HG03097 (cell line): ENCODE measurements at regions not wholly inside any gene's neighbourhood (a gene's known extent, or its start where the extent isn't known, plus 50 kb on each side); places are given as distances from the start of the nearest gene placed in this dataset.
A peak's percentile ranks its signal among the peaks of the same experiment; 100 is the strongest.

Experiments
- ATAC-seq: cut with Tn5 transposase; IDR thresholded peaks from one replicate; pipeline ENCODE4 v1.9.1; 2021; ENCODE audit not compliant: unreplicated experiment, low FRiP score

DNA sequence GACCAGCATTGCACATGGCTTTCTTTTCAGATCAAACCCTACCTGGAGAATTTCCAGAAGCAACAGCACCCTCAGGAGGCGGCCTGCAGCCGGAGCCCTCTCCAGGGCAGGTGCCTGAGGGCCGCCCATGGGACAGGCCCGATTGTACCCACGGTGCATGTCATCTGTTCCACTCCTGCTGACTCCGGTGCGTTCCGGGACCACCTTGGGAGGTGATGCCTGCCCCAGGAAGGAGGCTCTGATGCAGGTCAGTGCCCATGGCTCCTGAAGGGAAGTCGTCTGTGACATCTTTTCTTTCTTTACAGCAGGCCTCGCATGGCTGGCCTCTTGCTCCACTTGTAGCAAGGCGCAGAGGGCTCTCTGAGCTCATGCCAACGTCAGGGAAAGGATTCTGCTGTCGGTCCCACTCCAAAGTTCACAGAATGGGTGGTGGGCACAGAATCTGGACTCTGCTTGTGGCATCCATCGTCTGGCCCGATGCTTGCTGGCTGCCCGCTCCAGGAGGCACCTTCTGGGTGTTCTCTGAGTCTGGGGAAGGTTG lies 160.7 kb upstream of the RTL1 start:
- no peak for ATAC-seq

DNA sequence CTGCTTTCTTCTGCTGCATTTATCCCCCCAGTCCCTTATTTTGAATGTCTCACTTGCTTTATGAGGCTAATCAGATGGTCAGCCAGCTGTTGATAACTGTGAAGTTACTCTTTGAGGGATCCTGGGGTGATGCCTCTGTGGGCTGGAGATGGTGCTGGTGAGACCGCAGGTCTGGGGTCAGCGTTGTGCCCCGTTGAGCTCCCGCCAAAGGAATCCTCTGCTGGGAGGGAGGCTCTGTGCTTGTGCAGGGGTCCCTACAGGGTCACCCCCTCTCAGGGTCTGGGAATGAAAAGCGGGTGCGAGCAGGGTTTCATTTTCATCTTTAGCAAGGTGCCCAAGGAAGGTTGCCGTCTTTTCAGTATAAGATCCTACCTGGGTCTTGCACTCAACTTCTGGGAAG lies 161.2 kb upstream of the RTL1 start:
- ATAC-seq: no peak

DNA sequence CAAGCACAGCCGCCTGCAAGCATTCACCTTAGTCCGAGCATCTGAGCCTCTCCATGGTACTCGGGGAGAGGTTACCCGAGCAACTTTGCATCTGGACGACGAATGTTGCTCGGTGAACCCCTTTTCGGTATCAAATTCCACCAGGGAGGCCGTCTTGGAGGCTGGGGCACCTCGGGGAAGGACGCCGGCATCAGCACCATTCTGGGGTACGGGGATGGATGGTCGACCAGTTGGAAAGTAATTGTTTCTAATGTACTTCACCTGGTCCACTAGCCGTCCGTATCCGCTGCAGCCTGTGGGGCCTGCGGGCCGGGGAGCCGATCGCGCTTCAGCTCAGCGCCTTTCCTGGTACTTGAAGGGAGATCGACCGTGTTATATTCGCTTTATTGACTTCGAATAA lies 161.7 kb upstream of the RTL1 start:
- ATAC-seq: no peak

DNA sequence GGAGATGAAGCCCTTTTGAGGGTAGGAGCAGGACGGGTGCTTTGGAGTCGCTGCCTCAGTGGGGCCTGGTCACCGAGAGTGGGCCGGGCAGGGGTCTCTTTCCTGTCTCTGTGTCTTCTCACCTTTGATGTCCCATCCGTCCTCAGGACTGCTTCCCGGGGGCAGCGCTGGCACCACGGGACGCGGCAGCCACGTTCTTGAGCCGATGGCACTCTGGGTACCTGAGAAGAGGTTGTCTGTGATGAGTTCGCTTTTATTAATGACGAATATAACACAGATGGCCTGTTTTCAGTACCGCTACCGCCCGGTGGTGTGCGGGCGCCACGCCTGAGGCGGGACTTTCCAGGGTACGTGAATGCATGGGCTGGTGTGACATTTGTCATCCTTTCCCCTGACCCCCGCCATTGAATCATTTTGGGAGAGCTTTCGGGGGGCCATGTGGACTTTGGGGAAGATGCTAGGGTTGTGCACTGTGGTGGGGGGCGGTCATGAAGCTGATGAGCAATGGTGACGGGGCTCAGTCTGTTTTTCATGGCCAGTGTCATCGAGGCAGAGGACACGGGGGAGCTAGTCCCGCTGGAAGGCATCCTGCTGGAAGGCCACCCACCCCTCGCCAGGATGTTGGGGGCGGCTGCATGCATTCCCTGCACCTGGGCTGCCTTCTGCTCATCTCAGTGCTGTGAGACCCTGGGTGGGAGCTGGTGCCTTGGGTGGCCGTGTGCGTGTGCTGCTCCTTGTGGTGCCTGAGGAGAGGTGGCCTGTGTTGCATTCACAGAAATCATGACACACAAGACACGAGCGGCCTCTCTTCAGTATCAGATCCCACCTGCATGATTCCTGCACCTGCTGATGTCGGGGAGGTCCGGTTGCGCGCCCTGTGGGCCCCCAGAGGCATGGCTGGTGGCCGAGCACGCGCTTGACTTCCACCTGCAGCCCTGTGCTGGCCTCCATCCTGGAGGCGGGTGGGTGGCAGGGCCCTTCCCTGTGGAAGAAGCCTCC lies 162.5 kb upstream of the RTL1 start:
- ATAC-seq: no peak

DNA sequence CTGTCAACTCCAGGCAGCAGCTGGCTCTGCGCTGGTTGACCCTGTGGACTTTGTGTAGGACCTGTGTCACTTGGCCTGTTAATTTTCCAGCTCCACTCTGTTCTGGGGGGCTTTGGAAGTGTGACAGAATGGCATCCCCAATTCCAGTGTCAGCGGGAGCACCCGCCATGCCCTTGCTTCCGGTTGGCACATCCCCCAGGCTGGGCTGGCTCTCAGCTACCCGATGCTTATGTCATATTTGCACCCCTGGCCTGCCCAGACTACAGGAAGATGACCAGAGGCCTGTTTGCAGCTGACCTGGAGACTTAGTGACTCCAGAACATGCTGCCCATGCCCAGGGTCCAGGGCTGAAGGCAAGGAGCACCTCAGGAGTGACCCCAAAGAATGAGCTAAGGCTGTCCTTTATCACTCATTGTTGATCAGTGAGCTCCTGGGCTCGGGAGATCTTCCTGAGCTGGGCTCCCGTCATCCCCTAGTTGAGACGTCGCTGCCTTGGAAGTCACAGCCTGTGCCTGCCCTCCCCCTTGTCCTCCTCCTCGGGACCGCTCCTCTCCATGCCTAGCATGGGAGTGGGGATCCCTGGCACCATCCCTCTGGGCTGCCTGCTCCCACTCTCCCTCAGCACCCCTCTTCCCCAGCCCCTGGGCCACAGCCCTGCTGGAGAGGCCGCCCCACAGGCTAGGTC lies 163.4 kb upstream of the RTL1 start:
- no peak for ATAC-seq

DNA sequence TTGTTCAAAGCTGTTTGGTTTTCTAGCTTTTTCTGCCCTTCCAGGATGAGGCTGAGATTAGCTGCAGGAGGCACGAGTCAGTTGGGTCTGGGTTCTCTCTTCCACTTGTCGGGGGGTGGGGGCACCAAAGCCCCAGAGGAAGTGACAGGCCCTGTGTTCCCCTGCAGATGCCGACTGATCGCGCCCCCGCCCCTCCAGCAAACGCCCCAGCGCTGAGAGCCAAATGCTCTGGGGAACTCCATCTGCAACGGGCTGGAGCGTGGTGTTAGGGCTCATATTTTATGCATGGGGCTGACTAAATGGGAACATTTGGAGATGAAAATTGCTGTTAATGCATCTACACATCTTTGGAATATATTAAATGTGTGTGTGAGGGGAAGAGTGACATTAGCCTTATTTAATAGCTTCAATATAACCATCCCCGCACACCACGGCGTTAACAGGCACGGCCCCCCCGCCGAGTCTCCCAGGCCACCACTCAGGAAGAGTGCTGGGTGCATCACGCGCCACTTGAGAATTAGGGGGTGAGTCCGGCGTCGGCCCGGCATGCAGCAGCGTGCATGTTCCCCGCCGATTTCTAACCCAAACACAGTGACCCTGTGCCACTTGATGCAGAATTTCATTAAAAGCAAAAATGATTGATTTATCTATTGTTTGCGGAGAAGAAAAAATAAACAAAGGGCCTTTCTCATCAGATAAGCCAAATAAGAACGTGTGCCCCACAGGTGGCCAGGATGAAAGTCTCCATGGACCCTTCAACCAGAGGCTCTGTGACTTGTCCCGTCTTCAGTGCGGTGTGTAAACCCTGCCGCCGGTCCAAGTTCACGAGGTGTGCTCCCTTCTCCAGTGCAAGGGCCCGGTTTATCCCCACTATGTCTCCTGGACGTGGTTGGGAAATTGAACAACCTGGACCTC lies 165.0 kb upstream of the RTL1 start:
- no peak for ATAC-seq

DNA sequence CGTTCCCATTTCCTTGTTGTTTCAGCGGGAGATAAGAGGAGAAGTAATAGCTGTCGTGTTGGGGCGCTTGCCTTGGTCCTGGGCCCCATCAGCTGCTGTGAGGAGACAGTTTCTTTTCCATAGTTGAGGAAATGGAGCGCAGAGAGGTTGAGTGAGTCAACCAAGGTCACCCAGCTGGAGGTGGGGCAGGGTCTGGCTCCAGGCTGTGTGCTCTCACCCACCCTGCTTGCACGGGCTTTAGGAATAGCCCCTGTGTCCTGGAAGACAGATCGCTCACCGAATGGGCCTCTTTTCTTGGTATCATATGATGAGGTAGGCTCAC lies 165.7 kb upstream of the RTL1 start:
- no peak for ATAC-seq

DNA sequence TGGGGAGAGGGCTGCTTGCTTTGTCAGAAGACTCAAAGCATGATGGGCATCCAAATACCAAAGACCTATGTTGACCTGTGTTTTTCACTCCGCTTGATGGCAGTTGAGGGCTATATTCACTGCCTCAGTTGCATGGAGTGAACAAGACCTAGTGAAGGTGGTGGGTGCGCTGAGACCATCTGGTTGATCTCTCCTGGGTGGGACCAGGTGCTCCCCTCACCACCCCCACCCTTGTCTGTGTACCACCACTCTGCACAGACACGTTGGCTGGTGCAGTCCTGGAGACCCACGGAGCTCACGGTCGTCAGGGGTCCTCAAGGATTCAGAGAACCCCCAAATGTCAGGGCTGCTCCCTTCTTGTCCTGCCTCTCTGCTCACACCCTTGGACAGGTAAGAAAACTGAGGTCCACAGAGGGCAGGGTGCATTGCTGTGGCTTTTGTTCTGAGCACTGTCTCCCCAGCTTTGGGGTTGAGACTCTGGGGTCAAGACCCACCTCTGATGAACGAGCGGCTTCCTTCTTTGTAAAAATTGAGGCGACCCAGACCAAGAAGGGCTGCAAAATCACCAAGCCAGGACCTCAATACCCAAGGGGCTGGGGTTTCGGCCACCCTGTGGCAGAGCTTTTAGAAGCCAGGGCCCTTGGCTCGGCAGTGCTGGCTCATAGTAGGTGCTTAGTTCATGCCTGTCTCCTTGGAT lies 166.3 kb upstream of the RTL1 start:
- no peak for ATAC-seq

DNA sequence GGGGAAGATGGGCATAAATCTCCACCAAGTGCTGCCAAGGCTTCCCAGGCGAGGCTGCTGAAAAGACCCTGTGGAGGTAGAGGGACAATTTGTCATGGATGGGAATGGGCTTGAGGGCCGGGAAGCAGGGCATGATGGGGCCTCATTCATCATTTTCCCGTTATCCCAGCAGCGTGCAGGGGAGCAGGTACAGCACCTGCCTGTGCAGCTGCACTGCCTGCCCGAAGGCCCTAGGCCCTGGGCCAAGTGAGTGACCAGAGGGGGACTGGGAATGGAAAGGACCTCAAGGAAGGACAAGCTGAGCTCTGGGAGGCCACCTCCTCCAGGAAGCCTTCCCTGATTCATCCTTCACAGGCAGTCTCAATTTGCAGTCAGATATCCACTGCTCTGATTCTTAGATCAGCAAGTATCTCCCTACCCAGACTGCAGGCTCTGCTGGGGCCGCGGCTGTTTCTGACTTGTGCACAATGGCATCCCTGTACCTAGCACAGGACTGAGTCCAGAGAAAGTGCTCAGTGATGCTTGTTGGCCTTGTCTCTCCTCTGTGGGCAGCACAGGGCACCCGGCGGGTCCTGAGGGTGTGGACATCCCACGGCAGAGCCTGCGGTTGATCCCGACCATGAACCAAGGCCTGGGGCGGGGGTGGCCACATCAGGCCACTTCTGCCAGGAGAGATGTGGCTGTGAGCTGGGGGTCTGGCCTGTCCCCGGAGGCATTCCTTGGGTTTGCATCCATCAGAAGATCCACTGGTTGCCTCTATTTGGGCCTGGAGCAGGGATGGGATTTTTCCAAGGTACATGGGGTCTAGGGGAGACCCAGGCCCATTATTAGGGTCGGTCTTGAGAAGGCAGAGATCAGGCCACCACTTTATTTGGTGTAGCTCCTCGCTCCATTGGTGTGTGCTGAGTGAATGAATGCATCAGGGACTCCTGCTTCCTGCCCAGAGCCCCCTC lies 167.3 kb upstream of the RTL1 start:
- ATAC-seq: no peak

DNA sequence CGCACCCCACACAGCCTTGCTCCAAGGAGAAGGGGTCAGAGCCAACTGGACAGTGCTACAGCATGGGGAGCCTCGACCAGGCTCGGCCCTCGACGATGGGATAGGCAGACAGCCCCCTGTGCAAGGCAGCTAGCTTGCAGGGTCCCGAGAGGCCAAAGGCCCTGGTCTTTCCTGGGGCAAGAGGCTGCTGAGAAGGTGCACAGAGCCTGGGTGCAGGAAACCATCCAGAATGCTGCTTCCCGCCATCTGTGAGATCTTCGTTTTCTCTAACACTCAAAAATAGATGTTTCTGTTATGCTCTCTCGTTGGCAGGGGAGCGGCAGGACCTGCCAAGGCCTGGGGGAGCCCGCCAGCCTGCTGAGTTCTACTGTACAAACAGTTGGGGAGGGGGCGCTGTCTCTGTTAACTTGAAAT lies 168.0 kb upstream of the RTL1 start:
- ATAC-seq: no peak

DNA sequence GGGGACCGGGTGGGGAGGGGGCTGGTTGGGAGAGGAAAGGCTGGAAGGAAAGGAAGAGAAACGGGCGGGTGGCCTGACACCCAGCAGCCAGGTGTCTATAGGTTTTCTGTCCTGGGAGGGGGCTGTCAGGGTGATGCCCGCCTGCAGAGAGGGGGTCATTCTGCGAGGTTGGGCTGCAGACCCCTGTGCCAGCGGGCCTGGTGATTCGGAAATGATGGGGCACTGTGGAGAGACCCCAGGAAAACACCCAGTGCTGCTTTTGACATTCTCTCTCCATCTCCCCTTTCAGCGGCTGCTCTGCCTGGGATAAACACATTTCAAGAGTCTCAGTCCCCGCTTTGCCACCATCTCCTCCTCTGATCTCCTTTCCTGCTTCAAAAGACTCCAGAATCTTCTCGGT lies 168.5 kb upstream of the RTL1 start:
- no peak for ATAC-seq

DNA sequence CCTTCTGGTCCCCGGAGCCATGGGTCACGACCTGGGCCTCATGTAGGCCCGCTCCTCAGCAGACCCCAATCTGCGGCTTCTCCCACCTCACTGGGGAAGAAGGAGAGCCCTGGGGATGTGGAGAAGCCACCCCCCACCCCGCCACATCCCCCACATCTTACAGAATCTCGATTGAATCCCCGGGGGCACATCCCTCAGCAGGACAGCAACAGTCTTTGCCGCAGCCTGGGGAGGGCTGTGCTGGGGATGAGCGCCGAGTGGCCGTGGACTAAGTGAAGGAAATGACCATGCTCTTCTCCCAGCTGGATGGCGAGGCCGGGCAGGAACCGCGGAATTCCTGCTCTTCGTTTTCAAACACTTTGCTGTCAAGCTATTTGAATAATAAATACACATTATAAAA lies 169.0 kb upstream of the RTL1 start:
- no peak for ATAC-seq

DNA sequence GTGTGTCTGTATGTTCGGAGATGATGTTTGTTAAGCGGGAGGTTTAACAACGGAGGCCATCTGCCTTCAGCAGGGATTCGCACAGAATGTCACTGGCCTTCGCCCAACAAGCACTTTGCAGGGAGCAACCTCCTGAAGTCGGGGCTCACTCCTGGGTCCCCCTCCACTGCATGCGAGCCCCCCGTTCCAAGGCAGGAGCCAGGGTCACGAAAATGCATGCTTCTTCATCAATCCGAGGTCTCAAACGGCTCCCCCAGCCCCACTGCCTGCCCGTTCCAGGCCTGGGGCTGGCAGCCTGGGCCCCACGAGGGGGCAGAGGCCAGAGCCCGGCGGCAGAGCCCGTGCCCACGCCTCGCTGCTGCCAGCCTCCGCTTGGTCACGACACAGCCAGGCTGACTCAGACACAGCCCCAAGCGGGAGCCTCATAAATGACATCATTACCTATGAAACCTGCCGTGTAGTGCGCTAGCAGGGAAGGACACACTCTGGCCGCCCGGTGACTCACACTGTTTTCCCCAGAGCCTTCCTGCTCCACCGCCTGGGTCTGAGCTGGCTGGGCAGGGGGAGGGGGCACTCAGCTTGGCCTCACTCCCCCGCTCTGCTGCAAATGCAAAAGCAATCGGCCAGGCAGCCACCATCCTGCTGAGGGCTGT lies 169.5 kb upstream of the RTL1 start:
- peak; percentile 67 for ATAC-seq

DNA sequence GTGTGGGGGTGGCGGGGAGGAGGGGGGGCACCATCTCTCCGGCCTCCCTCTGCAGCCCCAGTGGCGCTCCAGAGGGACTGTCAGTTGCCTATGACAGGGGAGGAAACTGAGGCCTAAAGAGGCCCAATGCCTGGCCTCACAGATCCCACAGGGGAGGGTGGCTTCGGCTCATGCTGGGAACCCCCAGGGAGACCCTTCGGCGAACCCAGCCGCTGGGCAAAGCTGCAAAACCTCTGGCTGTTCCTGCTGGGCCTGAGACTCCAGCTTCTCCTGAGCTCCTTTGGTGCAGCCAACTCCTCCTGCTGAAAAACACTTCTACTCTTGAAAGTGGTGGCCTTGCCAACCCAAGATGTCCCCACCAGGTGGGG lies 170.1 kb upstream of the RTL1 start:
- ATAC-seq: no peak

DNA sequence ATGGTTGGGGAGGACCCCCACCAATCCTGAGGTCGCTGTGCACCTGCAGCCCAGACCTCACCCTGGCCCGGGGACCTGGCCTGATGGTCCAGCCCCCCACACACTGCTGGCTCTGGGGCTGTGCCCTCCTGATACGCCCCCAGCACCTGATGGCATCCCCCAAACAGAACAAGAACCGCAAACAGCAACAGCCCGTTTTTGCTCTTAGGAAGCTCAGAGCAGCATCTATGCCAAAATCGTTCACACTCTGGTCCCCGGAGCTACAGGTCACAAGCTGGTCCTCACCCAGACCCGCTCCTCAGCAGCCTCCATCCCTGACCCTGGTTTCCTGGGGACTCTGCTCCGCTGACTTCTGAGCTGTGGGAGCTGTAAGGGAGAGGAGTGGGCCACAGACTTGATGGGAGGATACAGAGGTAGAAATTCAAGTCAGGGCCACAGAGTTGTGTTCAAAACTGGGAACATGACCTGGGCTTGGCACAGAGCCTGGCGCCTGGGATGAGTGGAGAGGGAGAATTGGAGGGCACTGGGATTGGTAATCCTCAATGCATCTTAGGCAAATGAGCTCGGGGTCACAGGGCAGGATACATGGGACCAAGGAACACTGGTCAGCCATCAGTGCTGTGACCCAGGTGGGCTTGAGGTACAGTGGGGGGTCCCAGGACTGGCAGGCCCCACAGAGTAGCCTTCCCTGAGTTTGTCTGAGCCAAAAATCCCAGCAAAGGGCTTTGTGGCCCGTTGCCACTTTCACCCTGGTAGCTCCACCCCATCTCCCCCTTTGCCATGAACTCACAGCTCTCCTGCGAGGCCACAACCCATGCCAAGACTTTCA lies 170.9 kb upstream of the RTL1 start:
- no peak for ATAC-seq

DNA sequence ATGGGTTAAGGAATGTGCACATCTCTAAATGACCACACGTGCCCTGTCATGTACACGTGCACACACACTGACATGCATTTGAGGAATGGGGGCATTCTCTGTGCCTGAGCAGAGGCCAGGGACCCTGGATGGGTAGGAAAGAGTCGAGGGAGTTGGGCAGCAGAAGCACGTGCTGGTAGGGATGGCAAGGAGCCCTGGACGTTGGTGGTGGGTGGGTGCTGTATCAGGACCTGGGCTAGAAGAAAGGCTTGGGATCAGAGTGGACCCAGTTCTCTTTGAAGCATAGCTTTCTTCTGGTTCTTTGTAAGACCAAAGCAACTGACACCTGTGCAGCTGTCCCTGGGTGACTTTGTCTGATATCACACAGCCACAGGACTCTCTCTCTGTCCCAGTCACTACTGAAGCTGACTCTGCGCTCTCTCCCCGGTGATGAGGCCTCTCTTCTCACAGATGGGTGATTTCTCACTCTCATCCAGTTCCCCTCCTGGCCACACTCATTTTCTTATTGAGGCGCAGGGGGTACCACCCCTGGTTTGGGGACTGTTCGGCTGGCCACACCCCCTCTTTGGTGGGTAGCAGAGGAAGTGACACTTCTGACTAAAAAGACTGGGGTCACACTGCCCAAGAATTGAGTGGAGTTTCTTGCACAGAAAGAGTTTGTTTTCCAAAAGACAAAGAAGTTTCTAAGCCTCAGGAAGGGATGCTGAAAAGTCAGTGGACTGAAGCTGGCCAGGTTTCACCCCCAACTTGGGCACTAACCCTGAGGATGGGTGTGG lies 171.7 kb upstream of the RTL1 start:
- ATAC-seq: no peak

DNA sequence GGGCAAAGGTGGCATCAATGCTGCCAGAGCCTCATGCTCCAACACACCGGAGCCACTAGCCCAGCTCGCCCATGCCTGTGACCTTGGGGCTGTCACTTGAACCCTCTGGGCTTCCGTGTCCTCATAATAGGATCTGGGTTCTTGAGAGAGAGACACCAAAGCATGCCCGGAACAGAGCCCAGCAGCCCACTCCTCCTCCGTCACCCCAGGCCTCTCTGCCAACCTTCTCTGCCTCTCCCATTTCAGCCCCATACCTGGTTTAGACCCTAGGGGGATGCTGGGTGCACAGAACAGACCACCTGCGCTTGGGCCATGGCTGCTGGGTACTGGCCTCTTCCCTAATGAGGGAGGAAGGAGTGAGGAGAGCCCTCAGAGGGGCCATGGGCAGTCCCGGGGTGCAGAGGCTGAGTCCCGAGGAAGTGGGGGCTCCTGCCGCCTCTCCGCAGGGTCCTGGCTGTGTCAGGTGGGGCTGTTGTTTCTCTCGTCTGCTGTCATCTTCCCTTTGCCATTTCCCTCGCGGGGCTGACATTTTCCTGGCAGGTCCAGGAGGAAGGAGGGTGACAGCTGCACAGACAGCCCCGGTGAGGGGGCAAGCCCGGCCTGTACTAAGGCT lies 172.4 kb upstream of the RTL1 start:
- no peak for ATAC-seq
